HG02870 (cell line): ENCODE measurements at regions not wholly inside any gene's neighbourhood (a gene's known extent, or its start where the extent isn't known, plus 50 kb on each side); places are given as distances from the start of the nearest gene placed in this dataset.

Experiments
- ATAC-seq: cut with Tn5 transposase; IDR thresholded peaks from one replicate; pipeline ENCODE4 v1.9.1; 2021; ENCODE audit warnings: mild to moderate bottlenecking, moderate library complexity; ENCODE audit not compliant: unreplicated experiment

DNA sequence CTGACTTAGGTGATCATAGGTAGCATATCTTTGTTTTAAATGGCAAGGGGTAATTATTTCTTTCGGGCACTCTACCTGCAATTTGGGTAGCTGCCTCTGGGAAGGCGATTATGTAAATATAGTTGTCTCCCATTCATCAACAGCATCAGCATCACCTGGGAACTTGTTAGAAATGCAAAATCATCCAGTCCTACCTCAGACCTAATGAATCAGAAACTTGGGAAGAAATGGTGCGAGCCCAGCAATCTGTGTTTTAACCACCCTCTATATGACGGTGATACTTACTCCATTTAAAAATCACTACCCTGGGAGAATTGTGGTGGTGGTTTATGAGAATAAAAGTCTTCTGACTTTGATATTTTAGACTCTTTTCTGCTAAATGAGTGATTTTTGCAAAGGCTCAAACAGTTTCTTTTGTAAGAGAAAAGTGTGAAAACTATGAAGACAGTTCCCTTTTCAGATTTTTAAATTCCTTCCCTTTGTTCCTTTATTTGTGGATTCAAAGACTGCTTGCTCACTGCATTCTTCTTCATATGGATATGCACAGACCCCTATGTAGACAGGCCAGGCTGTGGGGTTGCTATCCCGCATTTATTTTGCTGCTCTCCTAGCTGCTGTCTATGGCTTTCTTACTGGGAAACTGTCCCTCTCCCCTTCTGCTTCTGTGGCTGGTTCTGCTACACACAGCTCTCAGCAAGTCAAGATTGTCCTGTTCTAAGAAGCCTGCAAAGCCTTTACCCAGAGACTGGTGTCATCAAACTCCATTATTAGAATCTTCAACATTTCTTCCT lies 365.3 kb downstream of the RNF144B start:
- ATAC-seq: no peak

DNA sequence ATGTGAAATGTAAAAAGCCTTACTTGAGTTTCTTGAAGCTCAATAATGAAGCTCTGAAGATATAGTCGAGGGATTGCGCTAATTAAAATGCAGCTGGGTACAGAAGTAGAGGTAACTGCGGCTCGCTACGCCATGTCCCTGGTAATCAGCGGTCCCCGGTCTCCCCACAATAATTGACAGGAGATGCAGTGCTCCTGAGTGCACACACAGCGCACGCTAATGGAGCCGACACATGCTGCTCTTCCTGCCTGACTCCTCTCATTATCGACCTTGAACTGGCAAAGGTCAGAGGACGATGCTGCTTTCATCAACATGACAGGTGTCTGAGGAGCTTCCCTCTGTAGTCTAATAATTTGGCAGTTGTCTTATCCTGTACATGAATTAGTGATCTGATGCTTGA lies 365.9 kb downstream of the RNF144B start:
- no peak for ATAC-seq

DNA sequence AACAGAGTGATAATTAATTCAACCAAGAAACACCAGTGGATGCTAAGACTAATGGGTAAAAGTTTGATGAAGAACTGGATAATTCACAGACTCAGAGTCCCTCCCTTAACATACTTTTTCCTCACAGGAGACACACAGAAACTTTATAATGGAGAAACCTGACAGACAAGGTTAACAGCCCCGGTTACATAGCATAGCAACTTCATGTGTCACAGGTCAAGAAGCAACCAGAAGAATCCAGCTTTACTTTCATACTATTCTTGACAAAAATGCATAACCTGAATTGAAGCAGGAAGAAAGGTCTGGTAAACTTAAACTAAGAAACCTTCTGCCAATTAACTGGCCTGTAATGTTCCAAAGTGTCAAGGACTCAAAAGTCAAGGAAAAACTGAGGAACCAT lies 375.9 kb downstream of the RNF144B start:
- no peak for ATAC-seq

DNA sequence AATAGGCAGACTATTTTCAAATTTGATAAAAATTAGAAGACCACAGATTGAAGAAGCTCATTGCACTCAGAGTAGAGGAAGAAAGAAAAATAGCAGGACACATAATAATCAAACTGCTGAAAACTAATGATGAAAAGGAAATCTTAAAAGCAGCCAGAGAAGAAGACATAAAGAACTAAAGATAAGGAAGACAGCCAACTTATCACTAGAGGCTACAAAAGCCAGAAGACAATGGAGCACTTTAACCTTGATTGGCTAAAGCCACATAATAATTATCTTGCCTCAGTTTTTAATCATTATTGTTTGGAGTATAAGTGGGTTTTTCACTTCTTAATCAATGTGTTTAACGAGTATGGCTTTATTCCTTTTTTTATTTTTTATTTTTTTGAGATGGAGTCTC lies 397.6 kb downstream of the RNF144B start:
- no peak for ATAC-seq

DNA sequence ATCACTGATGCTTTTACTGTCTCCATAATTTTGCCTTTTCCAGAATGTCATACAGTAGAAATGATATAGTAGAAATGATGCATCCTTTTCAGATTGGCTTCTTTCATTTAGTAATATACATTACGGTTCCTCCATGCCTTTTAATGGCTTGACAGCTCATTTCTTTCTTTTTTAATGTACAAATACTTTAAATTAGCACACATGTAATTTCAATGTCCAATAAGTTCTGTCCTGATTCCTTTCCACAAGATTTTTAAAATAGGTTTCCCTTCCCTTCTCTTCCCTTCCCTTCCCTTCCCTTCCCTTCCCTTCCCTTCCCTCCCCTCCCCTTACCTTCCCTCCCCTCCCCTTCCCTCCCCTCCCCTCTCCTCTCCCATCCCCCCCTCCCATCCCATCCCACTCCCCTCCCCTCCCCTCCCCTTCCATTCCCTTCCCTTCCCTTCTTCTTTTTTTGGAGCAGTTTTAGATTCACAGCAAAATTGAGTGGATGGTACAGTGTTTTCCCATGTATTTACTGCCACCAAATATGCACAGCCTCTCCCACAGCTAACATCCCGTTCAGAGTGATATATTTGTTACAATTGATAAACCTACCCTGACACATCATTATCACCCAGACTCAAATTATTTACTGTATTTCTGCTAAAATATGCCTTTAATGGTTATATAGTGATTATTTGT lies 398.8 kb downstream of the RNF144B start:
- ATAC-seq: no peak

DNA sequence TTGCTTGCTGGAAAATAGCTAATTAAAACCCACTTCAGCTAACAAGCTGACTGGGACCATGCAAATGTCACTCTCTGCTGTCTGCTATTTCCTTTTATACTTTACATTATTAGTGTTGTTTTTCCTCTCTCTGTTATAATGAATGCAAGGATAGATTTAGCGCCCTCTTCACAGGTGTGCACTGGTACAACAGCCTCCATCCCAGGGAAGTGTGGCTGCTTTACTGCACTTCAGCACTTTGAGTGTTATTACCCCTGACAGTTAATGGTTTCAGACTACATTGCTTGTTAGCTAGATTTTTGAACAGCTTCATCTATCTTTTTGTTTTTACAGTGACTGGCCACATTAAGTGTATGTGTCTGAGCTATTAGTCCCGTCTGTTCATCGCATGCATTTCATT lies 405.7 kb downstream of the RNF144B start:
- ATAC-seq: no peak

DNA sequence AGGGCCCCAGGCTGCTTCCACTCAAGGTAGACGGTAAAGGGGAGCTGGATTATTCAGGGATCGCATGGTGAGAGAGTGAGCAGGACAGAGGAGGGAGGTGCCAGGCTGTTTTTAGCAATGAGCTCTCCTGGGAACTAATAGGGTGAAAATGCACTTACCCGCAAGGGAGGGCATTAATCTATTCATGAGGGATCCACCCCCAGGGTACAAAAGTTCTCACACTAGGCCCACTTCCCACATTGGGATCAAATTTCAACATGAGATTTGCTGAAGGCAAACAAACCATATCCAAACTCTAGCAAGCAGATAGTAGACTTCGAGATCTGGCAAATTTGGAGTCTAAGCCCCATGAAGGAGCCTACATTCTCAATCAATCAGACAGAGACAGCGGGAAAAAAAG lies 408.6 kb downstream of the RNF144B start:
- no peak for ATAC-seq

DNA sequence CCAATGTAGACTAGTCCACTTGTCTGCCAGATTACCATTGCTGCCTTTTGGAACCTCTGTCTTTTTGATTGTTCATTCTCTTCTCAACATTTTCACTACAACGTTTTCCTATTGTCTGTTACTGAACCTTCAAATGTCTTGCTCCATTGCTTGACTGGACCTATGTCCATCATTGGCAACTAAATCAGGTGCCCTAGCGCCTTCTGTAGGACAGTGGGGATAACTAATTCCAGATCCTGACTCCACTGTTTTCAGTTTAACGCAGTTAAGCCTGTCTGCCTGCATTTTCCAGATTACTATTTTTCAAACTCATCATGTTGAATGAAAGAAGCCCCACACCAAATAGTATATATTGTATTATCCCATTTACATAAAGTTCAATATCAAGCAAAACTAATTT lies 433.6 kb downstream of the RNF144B start:
- no peak for ATAC-seq

DNA sequence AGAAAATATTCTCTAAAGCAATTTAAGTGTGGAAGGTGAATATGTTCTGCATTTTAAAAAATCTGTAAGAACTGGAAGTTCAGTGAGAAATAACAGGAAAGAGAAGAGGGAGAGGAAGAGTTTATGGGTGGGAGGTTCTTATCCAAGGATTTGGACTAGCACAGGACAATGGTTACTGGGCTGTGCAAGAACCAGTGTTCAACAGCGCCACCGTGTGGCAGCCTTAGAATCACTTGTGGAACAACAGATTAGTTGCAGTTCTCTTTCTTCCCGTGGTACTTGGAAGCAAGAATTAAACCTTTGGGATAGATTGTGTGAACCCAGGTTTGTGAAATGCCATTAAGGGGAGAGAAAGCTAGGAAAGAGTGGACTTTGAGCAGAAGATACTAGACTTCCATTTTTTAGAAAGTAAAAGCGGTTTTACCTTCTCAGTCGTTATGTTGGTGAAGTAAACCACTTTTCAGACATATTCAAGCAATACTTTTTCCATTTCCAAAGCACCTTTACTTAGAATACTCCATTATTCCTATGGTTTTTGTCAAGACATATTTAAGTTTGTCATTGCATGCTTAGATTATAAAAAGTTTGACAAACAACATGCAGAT lies 436.7 kb downstream of the RNF144B start:
- ATAC-seq: no peak

DNA sequence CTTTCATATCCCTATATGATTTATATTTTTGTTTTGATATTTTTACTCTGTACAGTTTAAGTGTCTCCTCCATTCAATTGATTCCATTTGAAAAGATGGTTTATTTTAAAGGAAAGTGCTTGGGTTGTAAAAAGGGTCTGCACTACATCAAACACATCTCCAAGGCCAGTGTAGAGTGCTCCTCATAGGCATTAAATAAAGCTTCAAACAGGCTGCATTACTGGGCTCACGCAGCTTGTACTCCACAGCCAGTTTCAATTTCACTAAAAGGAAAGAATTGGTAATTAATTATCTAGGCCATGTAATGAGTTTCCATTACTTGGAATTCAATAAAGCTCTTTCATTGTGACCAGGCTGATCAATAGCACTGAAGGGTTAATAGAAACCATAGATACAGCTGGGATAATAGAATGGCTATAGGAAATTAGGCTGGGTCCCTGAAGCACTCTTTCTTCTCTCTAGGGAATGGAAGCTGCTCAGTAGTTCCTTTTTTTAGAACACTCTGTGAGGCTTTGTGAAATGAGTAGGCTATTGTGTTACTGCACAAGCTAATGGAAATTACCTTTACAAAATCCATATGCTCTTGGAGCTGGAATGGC lies 442.2 kb downstream of the RNF144B start:
- no peak for ATAC-seq

DNA sequence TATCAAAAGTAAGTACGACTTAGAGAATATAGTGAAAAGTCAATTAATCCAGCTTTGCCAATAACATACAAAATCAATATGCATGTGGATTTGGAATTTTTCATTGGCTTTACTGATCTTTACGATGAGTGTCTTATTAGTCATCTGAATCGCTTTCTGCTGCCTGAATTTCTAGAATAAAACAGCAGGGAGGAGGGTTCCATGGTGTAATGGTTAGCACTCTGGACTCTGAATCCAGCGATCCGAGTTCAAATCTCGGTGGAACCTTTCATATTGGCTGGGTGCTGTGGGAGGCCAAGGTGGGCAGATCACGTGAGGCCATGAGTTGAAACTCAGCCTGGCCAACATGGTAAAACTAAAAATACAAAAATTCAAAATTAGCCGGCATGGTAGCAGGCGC lies 448.8 kb downstream of the RNF144B start:
- ATAC-seq: no peak

DNA sequence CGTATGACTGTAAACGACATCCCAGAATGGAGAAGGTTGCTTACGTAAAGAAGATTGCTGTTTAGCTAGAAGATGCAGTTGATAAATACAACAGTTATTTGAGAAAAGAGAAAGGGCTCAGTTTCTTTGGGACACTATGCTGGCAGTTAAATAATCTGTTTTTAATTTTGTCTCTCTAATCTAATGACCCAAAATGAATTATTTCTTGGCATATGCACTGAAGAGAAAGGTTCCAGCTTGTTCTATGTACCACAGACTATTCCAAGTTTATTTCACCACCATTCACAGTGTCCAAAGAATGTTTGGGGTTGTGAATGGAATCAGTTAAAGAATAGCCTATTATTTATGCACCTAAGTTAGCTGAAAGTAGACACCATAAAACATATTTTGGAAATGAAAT lies 449.9 kb downstream of the RNF144B start:
- ATAC-seq: no peak

DNA sequence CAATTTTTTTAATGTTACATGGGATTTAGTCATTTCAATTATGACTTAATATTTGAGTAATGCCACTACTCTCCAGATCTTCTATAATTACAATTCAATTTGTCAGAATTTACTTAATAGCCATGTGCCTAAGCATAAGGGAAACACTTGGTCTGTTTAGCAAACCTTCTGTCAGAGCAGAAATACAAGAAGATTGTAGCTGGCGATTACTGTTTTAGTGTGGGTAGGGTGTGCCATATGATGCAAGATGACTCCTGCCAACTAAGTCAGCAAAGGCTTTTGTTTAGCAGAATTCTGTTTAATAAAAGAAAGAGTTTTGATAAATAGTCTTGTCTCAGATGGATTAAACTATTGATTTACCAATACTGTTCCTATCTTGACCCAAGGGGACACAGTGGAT lies 455.4 kb downstream of the RNF144B start:
- no peak for ATAC-seq

DNA sequence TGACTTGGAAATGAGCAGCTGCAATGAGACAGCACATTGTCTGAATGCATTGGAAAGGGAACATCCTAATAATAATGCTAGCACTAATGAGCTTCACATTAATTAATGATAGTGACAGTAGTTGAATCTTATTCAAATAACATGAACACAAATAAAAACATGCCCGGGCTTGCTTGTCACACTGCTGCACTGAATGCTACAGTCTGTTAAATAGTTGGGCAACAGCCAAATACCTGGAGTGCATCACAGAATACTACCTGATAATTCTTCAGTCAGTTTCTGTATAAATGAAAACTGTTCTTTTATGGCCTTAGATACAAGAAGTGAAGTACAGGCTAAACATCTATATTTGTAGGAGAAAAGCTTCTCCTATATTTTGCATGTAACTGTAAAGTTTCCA lies 458.7 kb downstream of the RNF144B start:
- ATAC-seq: no peak

DNA sequence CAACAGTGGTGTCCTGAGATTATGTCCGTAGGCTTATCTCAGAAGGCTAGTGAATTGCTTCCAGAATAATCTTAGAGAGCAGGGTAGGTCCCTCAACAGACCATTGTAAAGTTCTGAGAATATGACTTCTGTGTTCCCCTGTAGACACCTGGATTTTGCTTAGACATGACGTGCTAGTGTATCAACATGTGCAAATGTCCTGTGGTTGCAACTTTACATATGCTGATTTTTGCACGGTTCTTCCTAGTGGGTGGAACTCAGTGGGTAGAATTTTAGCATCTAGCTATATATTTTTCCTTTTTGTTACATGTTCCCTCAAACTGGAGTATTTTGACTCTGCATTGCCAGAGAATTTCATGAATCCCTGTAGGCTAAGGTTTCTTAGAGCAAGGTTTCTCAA lies 459.2 kb downstream of the RNF144B start:
- ATAC-seq: no peak

DNA sequence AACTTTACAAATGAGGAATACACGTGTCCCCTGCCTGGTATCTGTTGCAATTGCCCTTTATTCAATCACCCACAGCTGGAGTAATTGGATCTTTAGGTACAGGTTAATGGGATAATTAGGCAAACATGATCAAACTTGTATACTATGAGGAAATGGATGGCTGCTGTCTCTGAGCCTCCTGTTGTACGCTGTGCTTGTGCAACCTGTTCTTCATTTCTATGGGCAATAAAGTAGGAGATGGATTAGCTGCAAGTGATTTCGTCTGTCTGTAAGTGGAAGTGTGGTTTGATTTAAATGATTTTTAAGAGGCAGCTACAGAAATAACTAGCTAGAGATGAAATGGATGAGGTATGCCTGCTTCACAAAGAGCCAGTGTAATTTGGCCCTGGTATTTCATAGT lies 474.1 kb downstream of the RNF144B start:
- ATAC-seq: no peak

DNA sequence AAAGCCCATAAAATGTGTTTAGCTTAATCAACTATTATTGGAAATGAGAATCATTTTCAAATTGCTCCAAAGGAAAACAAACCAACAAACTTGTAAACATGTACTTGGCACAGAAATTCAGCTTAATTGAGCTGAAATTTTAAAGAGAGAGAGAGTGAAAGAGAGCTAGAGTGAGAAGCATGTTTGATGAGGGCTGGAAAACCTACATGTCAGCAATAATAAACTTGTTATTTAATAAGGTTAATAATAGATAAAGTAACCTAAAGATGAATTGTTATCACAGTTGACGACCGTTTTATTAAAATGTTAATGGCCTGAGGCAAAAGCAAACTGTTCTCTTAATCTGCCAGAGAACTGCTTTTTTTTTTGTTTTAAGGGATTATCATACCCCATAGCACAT lies 496.1 kb downstream of the RNF144B start:
- no peak for ATAC-seq

DNA sequence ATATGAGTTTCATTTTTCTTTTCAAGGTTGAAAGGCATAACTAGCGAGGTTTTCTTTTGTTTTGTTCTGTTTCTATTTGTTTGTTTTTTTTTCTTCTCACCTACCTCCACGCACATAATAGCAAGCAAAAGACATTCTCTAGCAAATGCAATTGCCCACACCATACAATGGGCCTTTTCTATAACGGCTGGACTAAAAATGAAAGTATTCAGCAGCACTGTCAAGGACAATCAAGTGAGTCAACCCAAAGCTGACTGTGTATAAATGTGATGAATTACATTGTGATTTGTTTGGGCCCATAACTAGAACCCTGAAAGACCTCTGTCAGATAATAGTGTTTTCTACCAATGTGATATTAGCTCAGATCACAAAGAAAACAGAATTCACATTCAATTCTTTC lies 496.7 kb downstream of the RNF144B start:
- ATAC-seq: no peak

DNA sequence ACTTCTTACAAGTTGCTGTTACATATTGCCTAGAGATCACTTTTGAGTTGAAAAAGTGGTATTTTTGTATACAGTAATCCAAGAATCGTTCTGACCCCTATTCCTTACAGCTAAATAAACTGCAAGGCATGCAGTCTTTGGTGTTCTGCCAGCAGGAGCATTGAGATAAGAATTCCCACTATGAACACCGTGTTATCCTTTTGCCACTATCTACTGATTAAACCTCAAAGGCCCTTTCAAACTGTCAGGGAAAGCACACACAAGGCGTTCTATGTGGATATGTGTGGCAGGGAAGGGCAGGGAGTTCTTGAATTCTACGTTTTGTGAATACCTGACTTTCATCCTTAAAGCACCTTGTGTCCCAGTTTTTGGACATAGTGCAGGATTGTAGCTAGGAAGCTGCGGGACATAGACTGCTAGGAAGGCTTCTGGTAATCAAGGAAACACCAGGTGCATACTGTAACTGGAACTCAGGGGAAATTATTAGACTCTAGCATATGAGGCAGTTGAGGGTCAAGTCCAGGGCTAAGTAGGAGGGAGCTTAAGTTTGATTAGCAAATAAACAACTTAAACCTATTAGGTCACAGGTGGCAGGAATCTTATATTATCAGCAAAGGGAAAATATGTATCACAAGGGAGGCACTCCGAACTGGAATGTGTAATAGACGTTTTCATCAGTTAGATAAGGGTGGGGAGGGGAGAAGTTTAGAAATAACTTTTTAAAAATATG lies 506.6 kb downstream of the RNF144B start:
- ATAC-seq: no peak

DNA sequence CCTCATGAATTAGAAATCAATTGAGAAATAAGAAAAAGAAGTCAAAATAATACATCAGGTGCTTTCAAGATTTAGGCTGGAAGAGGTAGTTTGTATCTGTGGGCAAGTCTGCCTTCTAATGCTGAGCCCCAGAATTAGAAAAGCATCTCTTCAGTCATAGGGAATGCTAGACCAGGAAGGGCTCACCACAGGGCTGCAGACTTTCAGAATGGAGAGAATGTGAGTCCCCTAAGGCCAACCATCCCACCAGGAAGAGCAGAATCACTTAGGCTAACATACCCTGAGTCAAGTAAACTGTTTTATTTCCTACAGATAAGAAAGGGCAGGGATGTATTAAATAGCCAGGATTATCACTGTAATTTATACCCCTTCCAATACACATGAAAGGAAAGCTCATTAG lies 510.2 kb downstream of the RNF144B start:
- ATAC-seq: no peak

DNA sequence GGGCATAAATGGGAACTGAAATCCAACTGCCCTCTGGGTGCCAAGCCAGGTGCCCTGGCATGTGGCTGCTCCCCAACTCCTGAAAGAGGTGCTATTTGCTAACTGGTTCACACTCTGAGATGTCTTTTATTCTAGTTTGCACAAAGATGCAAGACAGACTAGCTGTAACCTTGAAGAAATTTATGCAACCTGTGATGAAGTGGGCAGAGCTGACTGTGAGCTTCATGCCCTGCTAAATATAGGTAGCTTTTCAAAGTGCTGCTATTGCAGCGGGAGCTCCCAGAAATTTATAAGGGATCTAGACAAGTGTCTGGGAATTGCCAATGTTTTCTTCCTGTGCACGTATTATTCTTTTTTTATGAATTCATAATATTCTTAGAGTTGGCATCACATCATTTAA lies 517.5 kb downstream of the RNF144B start:
- ATAC-seq: no peak
